ENCODE measurements at regions not wholly inside any gene's neighbourhood (a gene's known extent, or its start where the extent isn't known, plus 50 kb on each side); places are given as distances from the start of the nearest gene placed in this dataset.

DNA sequence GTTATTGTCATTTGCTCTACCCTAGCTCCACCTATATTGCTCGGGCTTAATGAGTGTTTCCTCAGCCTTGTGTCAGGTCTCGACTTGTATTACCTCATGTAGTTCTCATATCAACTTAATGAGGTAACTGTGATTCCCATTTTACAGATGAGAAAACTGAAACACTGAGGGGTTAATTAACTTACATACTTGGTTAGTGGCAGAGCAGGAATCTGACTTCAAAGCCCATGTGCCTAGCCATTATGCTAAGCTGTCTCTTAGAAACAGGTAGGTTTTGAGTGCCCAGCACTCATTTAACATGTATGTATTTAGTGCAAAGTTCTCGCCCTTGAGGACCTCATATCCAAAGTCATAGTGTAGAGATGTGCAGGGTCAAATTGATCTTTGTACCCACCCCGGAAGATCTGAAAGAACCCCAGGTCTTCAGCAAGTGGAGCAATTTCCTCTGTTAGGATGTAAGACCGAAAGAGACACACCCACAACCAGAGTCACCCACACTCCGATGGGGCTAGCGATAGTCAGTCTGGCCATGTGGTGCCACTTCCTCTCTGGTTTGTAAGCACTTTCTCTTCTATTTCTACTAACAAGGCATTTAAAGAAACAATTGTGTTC, 121.0 kb upstream of the SLC39A10 start (continued):
- TF ChIP-seq, protein P1, sequence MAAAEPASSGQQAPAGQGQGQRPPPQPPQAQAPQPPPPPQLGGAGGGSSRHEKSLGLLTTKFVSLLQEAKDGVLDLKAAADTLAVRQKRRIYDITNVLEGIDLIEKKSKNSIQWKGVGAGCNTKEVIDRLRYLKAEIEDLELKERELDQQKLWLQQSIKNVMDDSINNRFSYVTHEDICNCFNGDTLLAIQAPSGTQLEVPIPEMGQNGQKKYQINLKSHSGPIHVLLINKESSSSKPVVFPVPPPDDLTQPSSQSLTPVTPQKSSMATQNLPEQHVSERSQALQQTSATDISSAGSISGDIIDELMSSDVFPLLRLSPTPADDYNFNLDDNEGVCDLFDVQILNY (CRISPR knock-in tag; IDR thresholded peaks at IDR 0.05) = no peak
- TF ChIP-seq, protein P2, sequence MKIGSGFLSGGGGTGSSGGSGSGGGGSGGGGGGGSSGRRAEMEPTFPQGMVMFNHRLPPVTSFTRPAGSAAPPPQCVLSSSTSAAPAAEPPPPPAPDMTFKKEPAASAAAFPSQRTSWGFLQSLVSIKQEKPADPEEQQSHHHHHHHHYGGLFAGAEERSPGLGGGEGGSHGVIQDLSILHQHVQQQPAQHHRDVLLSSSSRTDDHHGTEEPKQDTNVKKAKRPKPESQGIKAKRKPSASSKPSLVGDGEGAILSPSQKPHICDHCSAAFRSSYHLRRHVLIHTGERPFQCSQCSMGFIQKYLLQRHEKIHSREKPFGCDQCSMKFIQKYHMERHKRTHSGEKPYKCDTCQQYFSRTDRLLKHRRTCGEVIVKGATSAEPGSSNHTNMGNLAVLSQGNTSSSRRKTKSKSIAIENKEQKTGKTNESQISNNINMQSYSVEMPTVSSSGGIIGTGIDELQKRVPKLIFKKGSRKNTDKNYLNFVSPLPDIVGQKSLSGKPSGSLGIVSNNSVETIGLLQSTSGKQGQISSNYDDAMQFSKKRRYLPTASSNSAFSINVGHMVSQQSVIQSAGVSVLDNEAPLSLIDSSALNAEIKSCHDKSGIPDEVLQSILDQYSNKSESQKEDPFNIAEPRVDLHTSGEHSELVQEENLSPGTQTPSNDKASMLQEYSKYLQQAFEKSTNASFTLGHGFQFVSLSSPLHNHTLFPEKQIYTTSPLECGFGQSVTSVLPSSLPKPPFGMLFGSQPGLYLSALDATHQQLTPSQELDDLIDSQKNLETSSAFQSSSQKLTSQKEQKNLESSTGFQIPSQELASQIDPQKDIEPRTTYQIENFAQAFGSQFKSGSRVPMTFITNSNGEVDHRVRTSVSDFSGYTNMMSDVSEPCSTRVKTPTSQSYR (CRISPR knock-in tag; IDR thresholded peaks at IDR 0.05) = no peak
- TF ChIP-seq GTF2I (CRISPR knock-in tag; conservative IDR thresholded peaks at IDR 0.05) (no peak), ZBTB21 (CRISPR knock-in tag; IDR thresholded peaks at IDR 0.05; ENCODE audit: borderline replicate concordance) (no peak), HMGA2 (CRISPR knock-in tag; IDR thresholded peaks at IDR 0.05) (no peak), CREB1 (CRISPR knock-in tag; IDR thresholded peaks at IDR 0.05) (no peak)
- TF ChIP-seq, protein P3, sequence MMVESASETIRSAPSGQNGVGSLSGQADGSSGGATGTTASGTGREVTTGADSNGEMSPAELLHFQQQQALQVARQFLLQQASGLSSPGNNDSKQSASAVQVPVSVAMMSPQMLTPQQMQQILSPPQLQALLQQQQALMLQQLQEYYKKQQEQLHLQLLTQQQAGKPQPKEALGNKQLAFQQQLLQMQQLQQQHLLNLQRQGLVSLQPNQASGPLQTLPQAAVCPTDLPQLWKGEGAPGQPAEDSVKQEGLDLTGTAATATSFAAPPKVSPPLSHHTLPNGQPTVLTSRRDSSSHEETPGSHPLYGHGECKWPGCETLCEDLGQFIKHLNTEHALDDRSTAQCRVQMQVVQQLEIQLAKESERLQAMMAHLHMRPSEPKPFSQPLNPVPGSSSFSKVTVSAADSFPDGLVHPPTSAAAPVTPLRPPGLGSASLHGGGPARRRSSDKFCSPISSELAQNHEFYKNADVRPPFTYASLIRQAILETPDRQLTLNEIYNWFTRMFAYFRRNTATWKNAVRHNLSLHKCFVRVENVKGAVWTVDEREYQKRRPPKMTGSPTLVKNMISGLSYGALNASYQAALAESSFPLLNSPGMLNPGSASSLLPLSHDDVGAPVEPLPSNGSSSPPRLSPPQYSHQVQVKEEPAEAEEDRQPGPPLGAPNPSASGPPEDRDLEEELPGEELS (CRISPR knock-in tag; IDR thresholded peaks at IDR 0.05) = no peak
- TF ChIP-seq, protein P4, sequence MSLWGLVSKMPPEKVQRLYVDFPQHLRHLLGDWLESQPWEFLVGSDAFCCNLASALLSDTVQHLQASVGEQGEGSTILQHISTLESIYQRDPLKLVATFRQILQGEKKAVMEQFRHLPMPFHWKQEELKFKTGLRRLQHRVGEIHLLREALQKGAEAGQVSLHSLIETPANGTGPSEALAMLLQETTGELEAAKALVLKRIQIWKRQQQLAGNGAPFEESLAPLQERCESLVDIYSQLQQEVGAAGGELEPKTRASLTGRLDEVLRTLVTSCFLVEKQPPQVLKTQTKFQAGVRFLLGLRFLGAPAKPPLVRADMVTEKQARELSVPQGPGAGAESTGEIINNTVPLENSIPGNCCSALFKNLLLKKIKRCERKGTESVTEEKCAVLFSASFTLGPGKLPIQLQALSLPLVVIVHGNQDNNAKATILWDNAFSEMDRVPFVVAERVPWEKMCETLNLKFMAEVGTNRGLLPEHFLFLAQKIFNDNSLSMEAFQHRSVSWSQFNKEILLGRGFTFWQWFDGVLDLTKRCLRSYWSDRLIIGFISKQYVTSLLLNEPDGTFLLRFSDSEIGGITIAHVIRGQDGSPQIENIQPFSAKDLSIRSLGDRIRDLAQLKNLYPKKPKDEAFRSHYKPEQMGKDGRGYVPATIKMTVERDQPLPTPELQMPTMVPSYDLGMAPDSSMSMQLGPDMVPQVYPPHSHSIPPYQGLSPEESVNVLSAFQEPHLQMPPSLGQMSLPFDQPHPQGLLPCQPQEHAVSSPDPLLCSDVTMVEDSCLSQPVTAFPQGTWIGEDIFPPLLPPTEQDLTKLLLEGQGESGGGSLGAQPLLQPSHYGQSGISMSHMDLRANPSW (CRISPR knock-in tag; conservative IDR thresholded peaks at IDR 0.05; ENCODE audit: low read depth) = no peak
- TF ChIP-seq, protein P5, sequence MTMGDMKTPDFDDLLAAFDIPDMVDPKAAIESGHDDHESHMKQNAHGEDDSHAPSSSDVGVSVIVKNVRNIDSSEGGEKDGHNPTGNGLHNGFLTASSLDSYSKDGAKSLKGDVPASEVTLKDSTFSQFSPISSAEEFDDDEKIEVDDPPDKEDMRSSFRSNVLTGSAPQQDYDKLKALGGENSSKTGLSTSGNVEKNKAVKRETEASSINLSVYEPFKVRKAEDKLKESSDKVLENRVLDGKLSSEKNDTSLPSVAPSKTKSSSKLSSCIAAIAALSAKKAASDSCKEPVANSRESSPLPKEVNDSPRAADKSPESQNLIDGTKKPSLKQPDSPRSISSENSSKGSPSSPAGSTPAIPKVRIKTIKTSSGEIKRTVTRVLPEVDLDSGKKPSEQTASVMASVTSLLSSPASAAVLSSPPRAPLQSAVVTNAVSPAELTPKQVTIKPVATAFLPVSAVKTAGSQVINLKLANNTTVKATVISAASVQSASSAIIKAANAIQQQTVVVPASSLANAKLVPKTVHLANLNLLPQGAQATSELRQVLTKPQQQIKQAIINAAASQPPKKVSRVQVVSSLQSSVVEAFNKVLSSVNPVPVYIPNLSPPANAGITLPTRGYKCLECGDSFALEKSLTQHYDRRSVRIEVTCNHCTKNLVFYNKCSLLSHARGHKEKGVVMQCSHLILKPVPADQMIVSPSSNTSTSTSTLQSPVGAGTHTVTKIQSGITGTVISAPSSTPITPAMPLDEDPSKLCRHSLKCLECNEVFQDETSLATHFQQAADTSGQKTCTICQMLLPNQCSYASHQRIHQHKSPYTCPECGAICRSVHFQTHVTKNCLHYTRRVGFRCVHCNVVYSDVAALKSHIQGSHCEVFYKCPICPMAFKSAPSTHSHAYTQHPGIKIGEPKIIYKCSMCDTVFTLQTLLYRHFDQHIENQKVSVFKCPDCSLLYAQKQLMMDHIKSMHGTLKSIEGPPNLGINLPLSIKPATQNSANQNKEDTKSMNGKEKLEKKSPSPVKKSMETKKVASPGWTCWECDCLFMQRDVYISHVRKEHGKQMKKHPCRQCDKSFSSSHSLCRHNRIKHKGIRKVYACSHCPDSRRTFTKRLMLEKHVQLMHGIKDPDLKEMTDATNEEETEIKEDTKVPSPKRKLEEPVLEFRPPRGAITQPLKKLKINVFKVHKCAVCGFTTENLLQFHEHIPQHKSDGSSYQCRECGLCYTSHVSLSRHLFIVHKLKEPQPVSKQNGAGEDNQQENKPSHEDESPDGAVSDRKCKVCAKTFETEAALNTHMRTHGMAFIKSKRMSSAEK (CRISPR knock-in tag; IDR thresholded peaks at IDR 0.05; ENCODE audit: borderline replicate concordance) = no peak

DNA sequence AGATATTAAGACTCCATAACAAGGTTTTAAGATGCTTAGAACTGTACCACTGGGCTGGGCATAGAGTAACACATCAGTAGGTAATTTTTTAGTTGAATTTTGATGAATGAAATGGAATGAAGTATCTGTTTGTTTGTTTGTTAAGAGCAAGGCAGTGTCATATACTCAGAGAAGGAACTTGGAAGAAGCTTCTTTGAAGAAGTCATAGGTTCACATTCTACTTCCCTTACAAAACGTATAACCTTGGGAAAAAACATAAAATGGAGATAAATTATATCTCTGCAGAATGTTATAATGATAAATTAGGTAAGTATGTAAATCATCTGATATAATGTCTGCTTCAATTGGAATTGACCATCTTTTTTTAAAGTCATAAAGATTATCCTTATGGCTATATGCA, 122.1 kb upstream of the SLC39A10 start:
- CTCF ChIA-PET = no interaction called here
- Mint-ChIP-seq H3K9me3 (no peaks in the 10 kb centered on the region), H3K27ac (no peak overlapping the region), H3K4me1 (peaks cover 11% of the 10 kb centered on the region), H3K36me3 (no peaks in the 10 kb centered on the region), H3K4me3 (no peak overlapping the region), H3K27me3 (ENCODE audit: low read depth) (no peaks in the 10 kb centered on the region)
- POLR2A ChIA-PET = no interaction called here
- ATAC-seq (no peak), DNase-seq (ENCODE audit: low spot score) (no peak)
- TF ChIP-seq, protein P6, sequence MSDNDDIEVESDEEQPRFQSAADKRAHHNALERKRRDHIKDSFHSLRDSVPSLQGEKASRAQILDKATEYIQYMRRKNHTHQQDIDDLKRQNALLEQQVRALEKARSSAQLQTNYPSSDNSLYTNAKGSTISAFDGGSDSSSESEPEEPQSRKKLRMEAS (CRISPR knock-in tag; IDR thresholded peaks at IDR 0.05) = no peak
- no peak for TF ChIP-seq TP53 (CRISPR knock-in tag; IDR thresholded peaks at IDR 0.05)
- TF ChIP-seq ZNF219 (CRISPR knock-in tag; IDR thresholded peaks at IDR 0.05; ENCODE audit: borderline replicate concordance) = no peak
- no peak for TF ChIP-seq FOXP1 (CRISPR knock-in tag; IDR thresholded peaks at IDR 0.05; ENCODE audit: borderline replicate concordance)

All from WTC11 (cell line).